ENCODE measurements at regions not wholly inside any gene's neighbourhood (a gene's known extent, or its start where the extent isn't known, plus 50 kb on each side); places are given as distances from the start of the nearest gene placed in this dataset.

DNA sequence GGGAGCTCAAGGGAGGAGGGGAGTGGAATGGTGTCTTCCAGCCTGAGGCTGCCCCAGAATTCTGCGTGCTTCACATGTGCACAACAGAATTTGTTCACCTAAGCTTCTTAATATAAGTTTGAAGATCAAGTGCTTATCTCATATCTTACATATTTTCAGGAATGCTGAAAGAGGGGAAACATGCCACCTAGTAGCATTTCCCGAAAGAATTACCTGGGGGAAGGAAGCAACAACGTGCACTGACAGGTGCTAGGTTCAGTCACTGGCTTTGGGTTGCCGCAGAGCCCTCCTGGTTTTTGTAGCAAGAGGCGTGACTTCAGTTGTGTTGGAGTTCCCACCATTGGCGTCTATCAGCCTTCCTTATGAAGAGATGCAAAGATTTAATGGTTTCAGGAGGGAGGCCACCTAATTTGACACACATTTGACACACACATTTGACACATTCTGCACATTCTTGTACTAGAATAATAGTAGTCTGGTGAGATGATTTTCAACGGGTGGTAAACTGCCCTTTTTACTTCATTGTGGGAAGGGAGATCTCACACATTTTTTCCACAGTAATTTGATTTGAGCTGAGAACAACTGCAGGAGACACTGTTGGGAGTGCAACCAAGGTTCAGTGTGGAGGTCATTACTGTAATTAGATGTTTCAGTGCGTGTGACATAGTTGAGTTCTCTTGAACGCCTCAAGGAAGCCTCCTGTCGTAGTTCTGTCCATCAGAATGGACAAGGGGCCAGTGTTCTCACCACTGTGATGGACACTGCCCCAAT, 481.3 kb downstream of the CCDC171 start:
- Histone ChIP-seq H3K27ac (ENCODE audit: insufficient read depth, low read depth, low read length, poor library complexity, severe bottlenecking) (no peak overlapping the region), H3K4me1 (ENCODE audit: control insufficient read depth, insufficient read depth, low read length) (no peaks in the 10 kb centered on the region), H3K36me3 (ENCODE audit: control insufficient read depth, insufficient read depth, low read length) (no peaks in the 10 kb centered on the region), H3K4me3 (ENCODE audit: insufficient read depth, low read depth, low read length) (no peak overlapping the region), H3K27me3 (ENCODE audit: control insufficient read depth, insufficient read depth, low read length, poor library complexity, severe bottlenecking) (no peaks in the 10 kb centered on the region), H3K9me3 (ENCODE audit: control insufficient read depth, low read length) (no peaks in the 10 kb centered on the region)
- 91 to 96% methylated on average over 8 to 10 of the region's 10 CpGs for WGBS, 2 experiments

DNA sequence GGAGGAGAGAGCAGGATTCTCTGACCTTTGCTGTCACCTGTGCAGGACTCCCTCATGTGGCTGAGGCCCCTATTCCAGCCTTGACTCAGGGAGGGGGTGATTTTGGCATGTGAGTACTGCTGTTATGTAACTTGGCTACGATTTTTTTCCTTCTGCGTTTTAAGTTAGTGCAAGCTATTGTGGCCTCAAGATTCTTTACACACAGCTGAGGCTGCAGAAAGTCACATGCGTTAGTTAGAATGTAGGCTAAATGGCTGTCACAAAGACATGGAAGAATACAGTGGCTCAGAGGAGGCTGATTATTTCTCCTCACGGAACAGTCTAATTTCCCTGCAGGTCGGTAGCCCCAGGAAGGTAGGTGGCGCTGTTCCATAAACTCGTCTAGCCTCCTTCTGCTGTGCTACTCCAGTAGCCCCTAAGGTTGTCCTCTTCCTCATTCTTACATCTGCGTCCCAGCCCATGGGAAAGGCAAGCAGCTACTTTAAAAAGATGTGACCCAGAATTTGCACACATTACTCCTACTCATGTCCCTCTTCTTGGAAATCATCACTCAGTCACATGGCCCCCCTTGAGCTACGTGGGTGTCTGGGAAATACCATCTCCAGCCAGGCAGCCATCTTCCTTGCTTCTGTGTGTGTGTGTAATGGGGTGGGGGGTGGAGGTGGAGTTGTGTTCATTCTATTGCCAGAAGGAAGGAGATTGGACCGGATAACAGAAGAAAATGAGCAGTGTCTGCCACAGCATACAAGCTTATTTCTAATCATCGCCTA, 486.6 kb downstream of the CCDC171 start:
- H3K36me3 ChIP-seq (ENCODE audit: control insufficient read depth, insufficient read depth, low read length): no peaks in the 10 kb centered on the region
- peak overlapping the region; percentile 62 for H3K27ac ChIP-seq (ENCODE audit: insufficient read depth, low read depth, low read length, poor library complexity, severe bottlenecking)
- 68% methylated on average over 11 of the region's 11 CpGs for WGBS, 2 experiments
- no peaks in the 10 kb centered on the region for H3K9me3 ChIP-seq (ENCODE audit: control insufficient read depth, low read length)
- no peak overlapping the region for H3K4me3 ChIP-seq (ENCODE audit: insufficient read depth, low read depth, low read length)
- H3K4me1 ChIP-seq (ENCODE audit: control insufficient read depth, insufficient read depth, low read length): peaks cover 22% of the 10 kb centered on the region
- H3K27me3 ChIP-seq (ENCODE audit: control insufficient read depth, insufficient read depth, low read length, poor library complexity, severe bottlenecking): no peaks in the 10 kb centered on the region

DNA sequence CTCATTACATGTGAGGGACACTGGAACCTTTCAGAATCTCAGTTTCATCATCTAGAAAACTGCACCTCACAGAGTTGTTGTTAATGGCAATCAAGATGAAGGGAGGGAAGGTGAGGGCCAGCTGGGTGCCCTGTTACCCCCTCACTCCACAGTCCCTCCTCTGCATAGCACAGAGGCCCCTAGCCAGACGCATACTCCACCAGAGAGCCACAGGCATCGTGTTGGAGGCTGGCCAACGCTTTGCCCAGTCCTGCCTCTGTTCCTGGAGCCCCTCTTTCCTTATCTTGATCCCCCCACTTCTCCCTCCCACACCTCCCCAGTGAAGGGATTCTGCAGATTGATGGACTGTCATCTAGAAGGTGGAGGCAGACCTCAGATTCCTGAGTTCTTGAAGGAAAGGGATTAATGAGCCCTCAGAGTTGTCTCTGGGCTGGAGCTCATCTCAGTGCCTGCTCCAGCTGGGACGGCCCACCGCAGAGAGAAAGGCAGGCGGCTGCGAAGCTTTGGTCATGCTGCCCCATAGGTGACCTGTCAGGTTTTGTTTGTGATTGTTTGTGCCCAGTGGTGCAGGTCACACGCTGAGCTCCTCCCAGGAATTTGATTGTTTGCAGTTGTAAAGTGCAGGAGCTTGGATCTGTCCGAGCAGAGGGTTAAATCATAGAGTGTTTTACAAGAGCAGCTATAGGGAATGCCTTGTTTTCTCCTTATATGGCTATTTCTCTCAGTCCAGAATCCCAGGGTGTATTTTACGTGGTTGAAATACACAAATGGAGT, 487.3 kb downstream of the CCDC171 start:
- H3K9me3 ChIP-seq (ENCODE audit: control insufficient read depth, low read length): no peaks in the 10 kb centered on the region
- 17 to 20% methylated on average over 10 of the region's 10 CpGs for WGBS, 2 experiments
- peak overlapping the region; percentile 70 for H3K27ac ChIP-seq (ENCODE audit: insufficient read depth, low read depth, low read length, poor library complexity, severe bottlenecking)
- H3K27me3 ChIP-seq (ENCODE audit: control insufficient read depth, insufficient read depth, low read length, poor library complexity, severe bottlenecking): no peaks in the 10 kb centered on the region
- H3K4me1 ChIP-seq (ENCODE audit: control insufficient read depth, insufficient read depth, low read length): peaks cover 22% of the 10 kb centered on the region
- H3K4me3 ChIP-seq (ENCODE audit: insufficient read depth, low read depth, low read length): no peak overlapping the region
- no peaks in the 10 kb centered on the region for H3K36me3 ChIP-seq (ENCODE audit: control insufficient read depth, insufficient read depth, low read length)

DNA sequence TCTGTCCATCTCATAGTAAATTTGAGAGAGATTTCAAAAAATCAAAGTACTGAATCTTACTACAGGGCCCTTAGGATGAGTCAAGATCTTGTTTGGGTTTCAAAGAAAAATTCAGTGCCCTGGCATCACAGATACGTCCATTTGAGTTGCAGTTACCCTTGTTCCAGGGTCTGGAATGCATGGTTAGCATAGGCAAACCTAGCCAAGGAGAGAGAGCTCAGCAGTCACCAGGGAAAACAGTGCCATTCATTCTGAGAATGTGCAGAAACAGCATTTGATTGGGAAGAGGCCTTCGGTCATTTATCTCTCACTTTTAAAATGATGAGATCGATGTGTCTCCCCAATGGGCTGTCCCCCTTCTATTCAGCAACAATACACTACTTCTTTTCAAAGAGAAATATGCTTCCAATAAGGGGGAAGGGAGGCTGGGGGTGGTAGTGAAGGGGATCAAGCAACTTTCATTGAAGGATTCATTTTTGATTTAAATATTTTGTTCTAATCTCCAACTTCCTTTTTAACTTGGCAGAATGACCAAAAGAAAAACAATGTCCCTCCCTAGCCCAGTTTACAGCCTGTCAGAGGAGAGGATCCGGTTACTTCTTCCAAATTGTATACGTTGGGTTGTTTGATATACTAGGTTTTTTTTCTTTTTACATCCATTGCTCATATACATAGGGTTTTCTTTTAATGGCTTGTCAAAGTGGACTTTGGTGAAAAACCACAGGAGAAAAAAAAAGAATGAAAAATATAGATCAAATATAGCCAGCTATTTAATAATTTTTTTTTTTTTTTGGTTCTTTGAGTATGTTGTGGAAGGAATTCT, 491.1 kb downstream of the CCDC171 start:
- WGBS, 2 experiments: 91 to 96% methylated on average over 2 to 3 of the region's 5 CpGs
- Histone ChIP-seq H3K27me3 (ENCODE audit: control insufficient read depth, insufficient read depth, low read length, poor library complexity, severe bottlenecking) (no peaks in the 10 kb centered on the region), H3K27ac (ENCODE audit: insufficient read depth, low read depth, low read length, poor library complexity, severe bottlenecking) (no peak overlapping the region), H3K4me3 (ENCODE audit: insufficient read depth, low read depth, low read length) (no peak overlapping the region), H3K36me3 (ENCODE audit: control insufficient read depth, insufficient read depth, low read length) (no peaks in the 10 kb centered on the region), H3K9me3 (ENCODE audit: control insufficient read depth, low read length) (no peaks in the 10 kb centered on the region), H3K4me1 (ENCODE audit: control insufficient read depth, insufficient read depth, low read length) (peaks cover 22% of the 10 kb centered on the region)

DNA sequence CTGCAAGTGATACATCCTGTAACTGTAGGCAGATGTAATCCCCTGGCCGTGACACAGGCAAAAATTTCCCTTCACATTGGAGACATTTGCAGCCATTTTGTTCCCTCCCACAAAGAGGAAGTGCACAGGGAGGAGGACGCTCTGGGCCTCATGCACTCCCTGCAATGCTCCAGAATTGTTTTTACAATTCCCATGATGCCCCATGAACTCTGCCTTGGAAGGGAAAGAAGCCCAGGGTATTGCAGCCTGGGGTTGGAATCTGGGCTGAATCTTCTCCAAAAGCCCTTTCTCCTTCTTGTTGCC, 491.7 kb downstream of the CCDC171 start:
- H3K27ac ChIP-seq (ENCODE audit: insufficient read depth, low read depth, low read length, poor library complexity, severe bottlenecking): no peak overlapping the region
- no peak overlapping the region for H3K4me3 ChIP-seq (ENCODE audit: insufficient read depth, low read depth, low read length)
- no peaks in the 10 kb centered on the region for H3K36me3 ChIP-seq (ENCODE audit: control insufficient read depth, insufficient read depth, low read length)
- WGBS, 2 experiments: 96% methylated on average over 2 of the region's 2 CpGs
- no peaks in the 10 kb centered on the region for H3K27me3 ChIP-seq (ENCODE audit: control insufficient read depth, insufficient read depth, low read length, poor library complexity, severe bottlenecking)
- no peaks in the 10 kb centered on the region for H3K9me3 ChIP-seq (ENCODE audit: control insufficient read depth, low read length)
- peaks cover 22% of the 10 kb centered on the region for H3K4me1 ChIP-seq (ENCODE audit: control insufficient read depth, insufficient read depth, low read length)

DNA sequence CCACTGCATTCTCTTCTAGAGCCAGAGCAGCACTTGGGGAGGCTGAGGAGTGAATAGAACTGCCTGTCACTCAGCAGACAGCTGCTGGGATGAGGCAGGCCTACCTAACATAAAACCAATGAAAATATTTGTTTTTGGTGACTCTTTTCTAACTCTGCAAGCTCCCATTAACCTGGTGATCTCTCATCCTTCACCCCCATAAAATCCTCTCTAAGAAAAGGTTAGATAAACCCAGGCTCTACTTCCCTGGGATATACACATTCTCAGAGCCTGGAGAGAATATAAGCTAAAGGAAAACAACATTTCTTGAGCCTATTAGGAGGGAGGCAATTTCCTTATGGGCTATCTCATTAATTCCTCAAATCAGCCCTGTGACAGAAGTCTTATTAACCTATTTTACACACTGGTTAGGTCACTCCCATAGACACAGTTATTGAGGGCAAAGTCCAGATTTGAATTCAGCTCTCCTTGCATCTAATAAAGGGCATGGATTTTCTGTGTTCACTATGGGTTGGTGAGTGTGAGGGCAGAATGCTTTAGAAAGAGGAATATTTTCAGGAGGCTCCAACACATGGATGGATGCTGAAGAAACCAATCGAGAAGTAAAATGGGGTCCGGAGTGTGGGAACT, 492.9 kb downstream of the CCDC171 start:
- no peak overlapping the region for H3K27ac ChIP-seq (ENCODE audit: insufficient read depth, low read depth, low read length, poor library complexity, severe bottlenecking)
- H3K4me1 ChIP-seq (ENCODE audit: control insufficient read depth, insufficient read depth, low read length): peaks cover 10% of the 10 kb centered on the region
- H3K4me3 ChIP-seq (ENCODE audit: insufficient read depth, low read depth, low read length): no peak overlapping the region
- WGBS, 2 experiments: 92 to 99% methylated on average over 2 of the region's 2 CpGs
- H3K36me3 ChIP-seq (ENCODE audit: control insufficient read depth, insufficient read depth, low read length): no peaks in the 10 kb centered on the region
- no peaks in the 10 kb centered on the region for H3K9me3 ChIP-seq (ENCODE audit: control insufficient read depth, low read length)
- H3K27me3 ChIP-seq (ENCODE audit: control insufficient read depth, insufficient read depth, low read length, poor library complexity, severe bottlenecking): no peaks in the 10 kb centered on the region

DNA sequence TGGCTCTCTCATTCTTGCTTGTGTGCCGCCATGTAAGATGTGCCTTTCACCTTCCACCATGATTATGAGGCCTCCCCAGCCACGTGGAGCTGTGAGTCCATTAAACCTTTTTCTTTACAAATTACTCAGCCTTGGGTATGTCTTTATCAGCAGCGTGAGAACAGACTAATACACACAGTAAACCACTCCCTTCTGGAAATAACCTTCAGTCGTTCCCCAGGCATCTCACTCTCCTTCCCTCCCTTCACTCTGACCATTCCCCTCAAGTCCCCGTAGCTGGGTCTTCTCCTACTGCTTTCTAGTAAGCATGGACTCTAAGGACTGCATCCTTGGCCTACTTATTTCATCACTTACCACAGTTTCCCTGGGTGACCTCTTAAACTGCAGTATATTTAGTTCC, 493.9 kb downstream of the CCDC171 start:
- Histone ChIP-seq H3K9me3 (ENCODE audit: control insufficient read depth, low read length) (no peaks in the 10 kb centered on the region), H3K4me1 (ENCODE audit: control insufficient read depth, insufficient read depth, low read length) (peaks cover under 1% of the 10 kb centered on the region), H3K4me3 (ENCODE audit: insufficient read depth, low read depth, low read length) (no peak overlapping the region), H3K27ac (ENCODE audit: insufficient read depth, low read depth, low read length, poor library complexity, severe bottlenecking) (no peak overlapping the region), H3K36me3 (ENCODE audit: control insufficient read depth, insufficient read depth, low read length) (no peaks in the 10 kb centered on the region), H3K27me3 (ENCODE audit: control insufficient read depth, insufficient read depth, low read length, poor library complexity, severe bottlenecking) (no peaks in the 10 kb centered on the region)
- WGBS, 2 experiments: 69 to 73% methylated on average over 5 of the region's 5 CpGs

DNA sequence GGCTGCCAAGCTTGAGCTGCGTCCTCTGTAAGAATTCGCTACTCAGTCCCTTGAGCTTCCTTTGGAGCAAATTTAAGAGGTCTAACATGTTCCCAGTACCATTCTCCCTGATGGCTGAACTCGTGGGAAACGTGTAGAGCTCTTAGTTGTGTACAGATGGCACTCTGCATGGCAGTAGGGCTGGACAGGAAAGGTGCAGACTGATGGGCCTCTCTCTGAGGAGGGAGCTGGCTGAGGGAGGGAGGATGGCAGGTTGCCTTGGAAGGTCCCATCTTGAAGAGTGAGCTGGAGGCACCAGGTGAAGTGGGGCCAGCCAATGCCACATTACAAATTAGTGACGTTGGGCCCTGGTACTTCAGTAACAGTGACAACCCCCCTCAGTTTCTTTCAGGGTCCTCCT, 495.3 kb downstream of the CCDC171 start:
- no peaks in the 10 kb centered on the region for H3K4me1 ChIP-seq (ENCODE audit: control insufficient read depth, insufficient read depth, low read length)
- 83 to 86% methylated on average over 5 of the region's 5 CpGs for WGBS, 2 experiments

DNA sequence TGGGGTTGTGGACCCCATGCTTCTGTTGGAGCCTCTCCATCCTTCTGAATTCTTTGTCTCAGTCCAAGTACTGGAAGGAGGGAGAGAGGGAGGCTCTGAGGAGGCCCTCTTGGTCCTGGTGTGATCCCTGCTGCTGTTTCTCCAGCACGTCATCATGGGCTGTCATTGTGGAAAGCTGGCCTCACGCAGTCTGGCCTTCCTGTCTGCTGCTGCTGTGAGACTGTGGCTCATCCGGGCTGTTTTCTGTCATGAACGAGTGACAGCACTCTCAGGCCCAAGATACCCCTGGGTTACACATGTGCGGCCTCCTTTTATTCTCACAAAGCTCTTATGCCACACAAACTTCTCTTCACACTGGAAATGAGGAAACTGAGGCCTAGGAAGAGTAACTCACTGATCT, 499.3 kb downstream of the CCDC171 start:
- H3K9me3 ChIP-seq (ENCODE audit: control insufficient read depth, low read length): no peaks in the 10 kb centered on the region
- H3K36me3 ChIP-seq (ENCODE audit: control insufficient read depth, insufficient read depth, low read length): no peaks in the 10 kb centered on the region
- H3K27ac ChIP-seq (ENCODE audit: insufficient read depth, low read depth, low read length, poor library complexity, severe bottlenecking): no peak overlapping the region
- H3K27me3 ChIP-seq (ENCODE audit: control insufficient read depth, insufficient read depth, low read length, poor library complexity, severe bottlenecking): no peaks in the 10 kb centered on the region
- WGBS, 2 experiments: 94 to 95% methylated on average over 5 of the region's 5 CpGs
- no peaks in the 10 kb centered on the region for H3K4me1 ChIP-seq (ENCODE audit: control insufficient read depth, insufficient read depth, low read length)
- H3K4me3 ChIP-seq (ENCODE audit: insufficient read depth, low read depth, low read length): no peak overlapping the region

More for the DNA sequence above, 495.3 kb downstream of the CCDC171 start:
- Histone ChIP-seq H3K27ac (ENCODE audit: insufficient read depth, low read depth, low read length, poor library complexity, severe bottlenecking) (no peak overlapping the region), H3K27me3 (ENCODE audit: control insufficient read depth, insufficient read depth, low read length, poor library complexity, severe bottlenecking) (no peaks in the 10 kb centered on the region), H3K36me3 (ENCODE audit: control insufficient read depth, insufficient read depth, low read length) (no peaks in the 10 kb centered on the region), H3K4me3 (ENCODE audit: insufficient read depth, low read depth, low read length) (no peak overlapping the region), H3K9me3 (ENCODE audit: control insufficient read depth, low read length) (no peaks in the 10 kb centered on the region)

Measured in ectodermal cell (in vitro differentiated cells).